GM12891 (cell line): ENCODE measurements at regions not wholly inside any gene's neighbourhood (a gene's known extent, or its start where the extent isn't known, plus 50 kb on each side); places are given as distances from the start of the nearest gene placed in this dataset.

ENCODE experiments used
- DNase-seq: peaks from one replicate; pipeline ENCODE4 v3.0.0; 2011; ENCODE audit warnings: low spot score; ENCODE audit not compliant: insufficient read length
- FAIRE-seq: peaks from 2 replicates; lab custom pipeline; 2011; peaks lifted over from hg19 to GRCh38; lab: Jason Lieb, UNC
- PAX5 ChIP-seq: IDR thresholded peaks from 2 replicates; pipeline ENCODE4 v1.6.1; 2011; ENCODE audit warnings: low read length, moderate library complexity, mild to moderate bottlenecking; ENCODE audit not compliant: insufficient read depth, severe bottlenecking
- POLR2A ChIP-seq: IDR thresholded peaks from 2 replicates; pipeline ENCODE4 v1.6.1; 2011; ENCODE audit warnings: low read depth, low read length, control low read depth
- POLR2AphosphoS5 ChIP-seq: IDR thresholded peaks from 2 replicates; pipeline ENCODE4 v1.6.1; 2011; ENCODE audit warnings: low read depth, low read length, control low read depth
- POU2F2 ChIP-seq: IDR thresholded peaks from 2 replicates; pipeline ENCODE4 v1.6.1; 2011; ENCODE audit warnings: low read depth, mild to moderate bottlenecking, control low read depth, low read length, moderate library complexity
- SPI1 ChIP-seq: IDR thresholded peaks from 2 replicates; pipeline ENCODE4 v1.6.1; 2011; ENCODE audit warnings: low read depth, low read length, control low read depth
- TAF1 ChIP-seq: IDR thresholded peaks from 2 replicates; pipeline ENCODE4 v1.6.1; 2011; ENCODE audit warnings: low read depth, low read length, control low read depth

DNA sequence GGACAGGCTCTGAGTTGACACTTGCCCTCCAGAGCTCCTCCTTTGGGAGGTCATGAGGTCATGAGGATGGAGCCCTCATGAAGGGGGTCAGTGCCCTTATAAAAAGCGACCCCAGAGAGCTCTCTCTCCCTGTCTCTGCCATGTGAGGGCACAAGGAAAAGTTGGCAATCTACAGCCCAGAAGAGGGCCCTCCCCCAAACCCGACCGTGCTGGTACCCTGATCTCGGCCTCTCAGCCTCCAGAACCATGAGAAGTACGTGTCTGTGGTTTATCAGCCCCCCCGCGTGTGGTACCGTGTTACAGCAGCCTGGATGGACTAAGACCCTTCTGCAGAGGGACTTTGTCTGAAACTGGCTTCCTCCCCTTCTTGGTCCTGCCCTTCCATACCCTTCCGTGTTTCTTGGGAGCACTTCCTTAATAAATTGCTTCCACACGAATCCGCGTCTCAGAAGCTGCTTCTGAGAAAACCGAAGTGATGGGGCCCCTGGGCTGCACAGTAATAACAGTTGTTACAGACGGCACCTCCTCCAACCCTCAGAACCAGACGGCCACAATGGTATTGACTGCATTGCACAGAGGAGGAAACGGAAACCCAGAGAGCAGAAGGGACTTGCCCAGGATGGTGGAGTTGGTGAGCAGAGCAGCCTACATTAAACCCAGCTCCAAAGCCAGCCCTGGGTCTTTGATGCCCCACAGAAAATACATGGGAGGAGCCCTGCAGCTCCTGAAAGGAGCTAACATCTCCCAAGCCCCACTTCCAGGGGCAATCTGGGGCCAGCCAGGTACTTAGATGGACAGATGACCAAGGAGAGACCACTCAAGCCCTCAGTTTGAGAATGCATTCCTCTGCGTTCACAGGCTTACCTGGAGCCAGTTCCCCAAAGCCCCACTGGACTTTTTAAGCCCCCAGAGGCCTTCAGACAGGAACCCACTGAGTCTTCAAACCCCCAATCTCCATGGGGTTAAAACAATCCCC is 242.7 kb downstream of the BCOR start:
- FAIRE-seq (peak; percentile 95), DNase-seq (no peak)
- TF ChIP-seq POLR2A, result peak; percentile 60; the same call in 1 of the 2 replicates
- TF ChIP-seq PAX5, result no peak
- TF ChIP-seq POU2F2, result no peak
- TF ChIP-seq POLR2AphosphoS5, result no peak; the same call in 1 of the 2 replicates
- TF ChIP-seq SPI1, result peak; percentile 41; the same call in 1 of the 2 replicates
- TF ChIP-seq TAF1, result 0 out of 2 replicates have a peak, but pooled peaks have one; percentile 22

DNA sequence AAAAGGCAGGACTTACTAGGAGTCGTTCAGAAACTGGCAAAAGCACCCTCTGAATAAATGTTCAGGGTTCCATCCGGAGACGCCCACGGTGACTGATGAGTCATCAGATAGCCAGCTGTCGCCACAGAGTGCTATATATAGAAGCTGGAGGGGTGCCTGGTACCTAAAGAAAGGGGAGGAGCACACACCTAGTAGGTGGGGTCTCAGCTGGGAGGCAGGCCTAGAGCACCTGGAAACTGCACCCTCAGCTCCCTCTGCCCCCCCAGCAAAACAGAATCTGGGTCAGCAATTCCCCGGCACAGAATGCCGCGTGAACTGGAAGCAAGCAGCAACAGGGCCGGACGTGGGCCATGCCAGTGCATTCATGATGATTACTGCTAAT is 242.0 kb downstream of the BCOR start:
- FAIRE-seq (no peak), DNase-seq (no peak)
- TF ChIP-seq POU2F2 (0 out of 2 replicates have a peak, but pooled peaks have one; percentile 38), TAF1 (no peak)

DNA sequence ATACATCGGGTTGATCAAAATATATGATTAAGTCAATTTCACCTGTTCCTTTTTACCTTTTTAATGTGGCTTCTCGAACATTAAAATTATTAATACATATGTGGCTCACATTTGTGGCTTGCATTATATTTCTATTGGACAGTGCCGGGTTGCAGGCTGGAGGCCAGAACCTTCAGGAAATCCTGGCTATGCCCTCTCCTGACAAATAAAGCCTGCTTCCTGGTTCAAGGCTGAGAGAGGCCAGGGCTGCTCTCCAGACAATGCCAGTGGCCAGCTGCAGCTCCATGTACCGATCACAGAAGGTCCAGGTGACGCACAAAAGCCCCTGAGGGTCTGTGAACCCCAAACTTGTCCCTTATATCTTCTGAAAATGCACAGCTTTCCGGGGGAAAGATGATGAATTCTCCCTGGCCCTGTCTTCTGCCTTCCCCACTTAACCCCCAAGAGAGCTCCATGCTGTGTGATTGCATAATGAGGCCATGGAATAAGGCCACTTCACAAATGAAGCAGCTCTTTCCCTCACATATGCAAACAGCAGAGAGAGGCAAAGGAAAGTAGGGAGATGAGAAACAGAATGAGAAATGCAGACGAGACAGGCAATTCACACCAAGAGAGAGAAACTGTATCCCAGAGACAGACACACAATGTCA is 241.2 kb downstream of the BCOR start:
- TF ChIP-seq TAF1 (no peak), POLR2A (no peak), POU2F2 (no peak), PAX5 (no peak), POLR2AphosphoS5 (no peak), SPI1 (no peak)
- DNase-seq (no peak), FAIRE-seq (peak; percentile 45)

DNA sequence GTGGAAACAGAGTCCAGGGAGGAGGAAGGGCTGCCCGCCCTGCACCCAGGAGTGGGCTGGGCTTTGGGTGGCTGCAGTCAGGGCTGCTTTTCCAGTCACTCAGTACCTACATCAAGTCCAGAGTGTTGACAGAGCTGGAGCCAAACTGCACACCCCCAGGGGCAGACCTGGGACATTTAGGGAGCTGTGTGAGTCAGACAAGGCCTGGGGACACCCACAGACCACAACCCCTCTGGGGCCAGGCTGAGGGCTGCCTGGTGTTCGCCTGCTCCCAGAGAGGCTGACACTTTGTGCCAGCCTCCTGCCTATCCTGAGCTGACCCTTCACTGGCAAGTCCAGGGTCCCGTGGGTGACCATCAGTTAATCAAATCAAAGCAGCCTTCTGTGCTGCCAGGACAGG is 240.0 kb downstream of the BCOR start:
- TF ChIP-seq SPI1, result no peak
- no peak for TF ChIP-seq PAX5
- no peak for TF ChIP-seq POLR2AphosphoS5
- no peak for TF ChIP-seq POLR2A
- no peak for TF ChIP-seq TAF1
- TF ChIP-seq POU2F2, result no peak
- peak; percentile 62 for FAIRE-seq
- DNase-seq, result no peak

DNA sequence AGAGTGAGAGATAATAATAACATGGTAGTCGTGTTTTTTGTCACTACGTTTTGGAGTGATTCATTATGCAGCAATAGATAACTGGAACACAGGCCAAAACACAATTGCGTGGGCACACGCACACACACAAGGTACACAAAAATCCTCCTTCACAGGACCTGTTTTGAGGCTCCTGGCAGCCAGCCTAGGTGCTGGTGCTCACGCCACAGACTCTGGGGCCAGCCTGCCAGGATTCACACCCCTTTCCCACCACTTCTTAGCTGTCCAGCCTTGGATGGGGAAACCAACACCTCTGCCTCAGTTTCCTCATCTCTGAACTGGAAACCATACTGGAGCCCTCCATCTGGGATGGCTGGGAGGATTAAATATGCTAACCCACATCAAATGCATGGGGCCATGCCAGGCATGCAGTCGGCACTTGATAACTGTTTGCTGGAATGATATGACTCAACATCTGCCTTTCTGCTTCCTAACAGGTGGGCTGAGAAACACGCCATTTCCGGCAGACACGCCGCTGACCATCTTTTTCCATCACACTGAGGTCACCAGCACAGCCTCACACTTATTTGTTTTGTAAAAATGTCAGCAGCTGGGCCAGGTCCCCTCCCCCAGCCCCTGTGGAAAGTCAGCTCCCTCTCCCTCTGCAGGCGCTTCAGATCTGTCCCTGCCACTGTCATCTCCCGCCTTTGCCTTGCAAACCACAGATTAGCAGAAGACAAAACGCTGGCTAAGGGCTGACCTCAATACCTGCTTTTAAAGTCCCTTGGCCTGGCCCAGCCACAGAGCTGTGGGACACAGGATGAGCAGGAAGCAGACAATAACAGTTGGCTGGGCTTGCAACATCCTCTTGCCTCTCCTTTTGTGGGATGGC is 237.5 kb downstream of the BCOR start:
- FAIRE-seq (peak; percentile 99), DNase-seq (no peak)
- TF ChIP-seq PAX5, result no peak
- peak; percentile 60 for TF ChIP-seq POU2F2

DNA sequence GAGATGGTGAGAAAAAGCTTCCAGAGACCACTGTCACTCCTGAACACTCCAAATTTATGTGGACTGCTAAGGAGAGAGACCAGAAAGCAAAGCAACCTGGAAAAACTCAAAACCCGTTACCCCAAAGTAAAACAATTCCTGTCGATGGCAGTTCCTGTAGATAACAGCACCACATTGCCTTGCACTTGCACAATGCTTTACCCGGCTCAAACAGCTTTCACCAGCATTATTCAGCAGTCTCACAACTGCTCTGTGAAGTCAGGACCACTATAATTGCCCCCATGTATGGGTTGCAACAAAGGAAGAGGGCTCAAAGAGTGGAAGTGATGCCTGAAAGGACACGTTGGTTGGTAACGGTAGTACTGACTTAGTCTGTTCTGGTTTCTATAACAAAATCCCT is 234.8 kb downstream of the BCOR start:
- TF ChIP-seq POLR2AphosphoS5 (no peak), SPI1 (no peak), TAF1 (no peak), POU2F2 (no peak), POLR2A (no peak), PAX5 (no peak)
- FAIRE-seq (peak; percentile 67), DNase-seq (no peak)

DNA sequence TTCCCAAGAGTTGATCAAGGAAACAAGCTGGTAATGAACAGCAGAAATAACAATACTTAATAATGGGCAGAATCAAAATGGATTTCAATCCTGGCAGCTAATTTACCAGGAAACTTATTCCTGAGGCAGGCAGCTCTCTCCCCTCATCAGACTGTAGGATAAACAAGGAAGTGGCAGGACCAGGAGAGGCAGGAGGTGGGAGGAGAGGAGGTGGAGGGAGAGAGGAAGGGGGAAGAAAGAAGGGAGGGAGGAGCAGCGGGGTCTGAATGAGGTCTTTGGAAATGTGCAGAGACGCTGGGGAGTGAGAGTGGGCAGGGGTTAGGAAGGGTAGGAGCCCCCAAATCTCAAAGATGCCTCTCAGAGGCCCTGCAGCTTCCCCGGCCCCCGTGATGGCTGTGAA is 231.5 kb downstream of the BCOR start:
- FAIRE-seq (no peak), DNase-seq (no peak)
- TF ChIP-seq TAF1 (no peak), POLR2A (no peak), SPI1 (no peak), PAX5 (no peak), POU2F2 (no peak), POLR2AphosphoS5 (no peak)

DNA sequence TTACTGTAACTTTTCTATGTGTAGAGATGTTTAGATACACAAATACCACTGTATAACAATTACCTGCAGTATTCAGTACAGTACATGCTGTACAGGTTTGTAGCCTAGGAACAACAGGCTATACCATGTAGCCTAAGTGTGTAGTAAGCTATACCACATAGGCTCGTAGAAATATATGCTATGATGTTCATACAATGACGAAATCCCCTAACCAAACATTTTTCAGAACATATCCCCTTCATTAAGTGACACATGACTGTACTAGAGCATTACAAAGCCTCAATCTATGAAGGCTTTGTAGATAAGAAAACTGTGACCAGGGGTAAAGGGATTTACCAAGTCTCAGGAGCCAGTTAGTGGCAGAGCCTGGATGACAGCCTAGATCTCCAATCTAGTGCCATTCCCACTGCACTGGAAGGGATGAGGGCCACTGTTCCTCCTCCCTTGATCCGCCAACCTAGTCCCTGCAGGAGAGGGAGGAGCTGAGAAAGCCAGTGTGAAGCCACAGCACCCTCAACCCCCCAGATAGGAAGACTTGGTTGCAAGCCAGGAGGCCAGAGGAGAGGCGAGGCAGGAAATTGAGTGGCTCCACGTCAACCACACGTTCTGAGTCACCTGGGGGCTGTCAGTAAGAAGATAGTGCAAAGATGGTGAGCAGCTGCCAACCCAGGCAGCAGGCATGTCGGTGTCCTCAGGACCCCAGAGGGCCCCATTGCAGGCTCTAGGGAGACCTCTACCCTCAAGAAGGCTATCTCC is 227.7 kb downstream of the BCOR start:
- FAIRE-seq (peak; percentile 80), DNase-seq (no peak)
- no peak for TF ChIP-seq TAF1
- no peak for TF ChIP-seq POU2F2
- no peak for TF ChIP-seq POLR2A
- TF ChIP-seq PAX5, result no peak
- TF ChIP-seq SPI1, result no peak
- TF ChIP-seq POLR2AphosphoS5, result no peak

DNA sequence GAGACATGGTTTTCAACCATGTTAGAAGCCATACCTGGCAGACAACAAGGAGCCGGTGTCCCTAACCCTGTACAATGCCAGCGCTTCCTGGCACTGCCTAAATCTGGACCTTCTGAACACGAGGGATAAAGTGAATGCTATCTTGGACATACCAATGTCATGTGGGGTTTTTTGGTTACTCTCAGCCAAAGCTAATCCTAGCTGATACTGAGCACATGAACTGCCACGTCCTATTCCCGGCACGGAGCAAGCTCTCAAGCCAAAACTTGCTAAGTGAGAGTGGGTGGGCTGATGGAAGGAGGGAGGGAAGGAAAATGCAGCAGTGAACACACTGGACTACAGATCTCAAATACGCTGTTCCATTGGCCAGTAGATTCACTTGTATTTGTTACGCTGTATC is 226.1 kb downstream of the BCOR start:
- no peak for DNase-seq
- FAIRE-seq, result peak; percentile 31
- TF ChIP-seq PAX5 (no peak), TAF1 (no peak), POLR2AphosphoS5 (no peak), POLR2A (no peak), POU2F2 (no peak), SPI1 (no peak)
